Fibroblast of villous mesenchyme (primary cell): ENCODE measurements at regions not wholly inside any gene's neighbourhood (a gene's known extent, or its start where the extent isn't known, plus 50 kb on each side); places are given as distances from the start of the nearest gene placed in this dataset.
"Not testable (repeated sequence)": the region's sequence is repeated elsewhere in the genome, so short reads cannot be mapped to it uniquely, and the experiment has no call there.

ENCODE experiments used
- DNase-seq: peaks from one replicate; pipeline ENCODE4 v3.0.0-alpha.2; 2010; ENCODE audit warnings: low read depth
- H3K4me3 ChIP-seq: 2 replicates; pipeline ENCODE4 v1.5.1; 2011; ENCODE audit warnings: low read depth, mild to moderate bottlenecking, low read length
- TF ChIP-seq, protein P1 (sequence below): IDR thresholded peaks from 2 replicates; pipeline ENCODE4 v1.5.1; 2012; ENCODE audit warnings: low read depth, mild to moderate bottlenecking, low read length; ENCODE audit not compliant: insufficient read depth

DNA sequence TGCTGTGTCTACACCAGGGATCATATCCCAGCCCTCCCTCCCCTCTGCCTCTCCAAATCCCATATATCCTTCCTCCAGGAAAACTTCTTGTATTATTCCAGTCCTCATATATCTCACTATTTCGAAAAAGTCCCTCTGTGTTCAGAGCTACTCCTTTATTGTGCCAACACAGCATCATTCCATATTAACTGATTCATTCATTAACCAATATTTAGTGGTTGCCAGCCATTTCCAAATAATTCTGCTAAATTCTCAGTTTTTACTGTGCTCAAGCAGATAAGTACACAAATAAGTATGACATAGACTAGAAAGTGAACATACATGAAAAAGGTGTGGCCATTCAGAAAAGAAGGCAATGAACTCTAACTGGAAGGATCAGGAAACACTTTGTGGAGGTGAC lies 241.6 kb upstream of the DUSP10 start:
- DNase-seq: no peak
- no peak overlapping the region for H3K4me3 ChIP-seq
- TF ChIP-seq, protein P1, sequence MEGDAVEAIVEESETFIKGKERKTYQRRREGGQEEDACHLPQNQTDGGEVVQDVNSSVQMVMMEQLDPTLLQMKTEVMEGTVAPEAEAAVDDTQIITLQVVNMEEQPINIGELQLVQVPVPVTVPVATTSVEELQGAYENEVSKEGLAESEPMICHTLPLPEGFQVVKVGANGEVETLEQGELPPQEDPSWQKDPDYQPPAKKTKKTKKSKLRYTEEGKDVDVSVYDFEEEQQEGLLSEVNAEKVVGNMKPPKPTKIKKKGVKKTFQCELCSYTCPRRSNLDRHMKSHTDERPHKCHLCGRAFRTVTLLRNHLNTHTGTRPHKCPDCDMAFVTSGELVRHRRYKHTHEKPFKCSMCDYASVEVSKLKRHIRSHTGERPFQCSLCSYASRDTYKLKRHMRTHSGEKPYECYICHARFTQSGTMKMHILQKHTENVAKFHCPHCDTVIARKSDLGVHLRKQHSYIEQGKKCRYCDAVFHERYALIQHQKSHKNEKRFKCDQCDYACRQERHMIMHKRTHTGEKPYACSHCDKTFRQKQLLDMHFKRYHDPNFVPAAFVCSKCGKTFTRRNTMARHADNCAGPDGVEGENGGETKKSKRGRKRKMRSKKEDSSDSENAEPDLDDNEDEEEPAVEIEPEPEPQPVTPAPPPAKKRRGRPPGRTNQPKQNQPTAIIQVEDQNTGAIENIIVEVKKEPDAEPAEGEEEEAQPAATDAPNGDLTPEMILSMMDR: no peak

DNA sequence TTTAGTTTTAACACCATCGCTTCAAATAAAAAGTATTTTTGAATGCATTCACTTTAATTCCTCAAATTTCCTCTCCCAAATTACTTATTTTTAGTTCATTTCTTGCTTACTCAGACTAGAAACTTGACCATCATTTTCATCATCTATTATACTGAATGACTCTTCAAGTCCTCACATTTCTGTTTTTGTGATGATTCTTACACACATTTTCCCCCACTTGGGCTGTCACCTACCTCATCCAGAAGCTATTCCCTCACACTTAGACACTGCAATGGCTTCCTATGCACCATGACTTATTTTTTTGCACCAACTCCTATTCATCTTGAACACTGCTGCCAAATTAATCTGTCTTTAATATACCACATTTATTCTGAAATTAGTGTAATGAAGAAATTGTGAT lies 239.6 kb upstream of the DUSP10 start:
- TF ChIP-seq, protein P1: no peak
- H3K4me3 ChIP-seq: no peak overlapping the region
- DNase-seq: no peak

DNA sequence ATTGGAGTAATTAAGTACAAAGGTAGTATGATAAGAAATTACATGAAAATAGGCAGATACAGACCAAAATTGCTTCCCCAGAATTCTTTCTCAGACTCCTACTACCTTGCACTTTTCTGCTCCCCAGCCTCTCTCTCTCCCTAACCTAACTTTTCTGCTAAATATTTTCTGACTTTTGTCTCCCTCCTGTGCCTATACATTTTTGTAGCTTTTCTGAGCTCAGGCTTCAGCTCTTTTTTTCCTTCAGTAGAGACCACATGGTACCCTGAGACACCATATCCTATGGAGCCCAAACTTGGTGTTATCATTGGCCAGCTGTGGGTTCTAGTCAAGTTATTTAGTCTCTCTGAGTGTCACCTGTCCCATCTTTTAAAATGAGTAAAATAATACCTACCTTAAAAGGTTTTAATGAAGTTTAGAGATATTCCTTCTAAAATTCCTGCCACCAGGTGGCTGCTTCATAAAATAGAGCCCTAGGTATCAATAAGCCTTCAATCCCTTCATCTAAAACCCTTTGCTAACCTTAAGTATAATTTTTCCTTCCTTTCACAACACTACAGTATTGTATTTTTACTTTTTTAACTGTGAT lies 237.6 kb upstream of the DUSP10 start:
- no peak overlapping the region for H3K4me3 ChIP-seq
- DNase-seq: no peak
- TF ChIP-seq, protein P1: peak; percentile 38

DNA sequence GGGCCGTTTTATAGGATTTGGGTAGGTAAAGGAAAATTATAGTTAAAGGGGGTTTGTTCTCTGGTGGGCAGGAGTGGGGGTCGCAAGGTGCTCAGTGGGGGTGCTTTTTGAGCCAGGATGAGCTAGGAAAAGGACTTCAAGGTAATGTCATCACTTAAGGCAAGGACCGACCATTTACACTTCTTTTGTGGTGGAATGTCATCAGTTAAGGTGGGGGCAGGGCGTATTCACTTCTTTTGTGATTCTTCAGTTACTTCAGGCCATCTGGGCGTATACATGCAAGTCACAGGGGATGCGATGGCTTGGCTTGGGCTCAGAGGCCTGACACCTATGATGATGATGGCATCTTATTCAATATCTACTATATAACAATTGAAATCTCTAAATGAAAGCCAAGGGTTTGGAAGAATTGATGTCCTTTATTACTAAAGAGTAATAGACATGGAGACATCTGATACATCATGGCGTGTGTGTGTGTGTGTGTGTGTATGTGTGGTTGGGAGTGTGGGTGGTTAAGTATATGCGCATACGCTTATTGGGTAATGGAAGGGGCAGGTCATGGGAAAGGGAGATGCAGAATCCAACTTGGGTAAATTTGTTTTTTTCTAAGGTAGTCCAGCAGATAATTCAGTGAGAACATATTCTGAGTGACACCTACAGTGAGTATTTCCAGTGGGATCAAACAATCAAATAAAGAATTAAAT lies 236.9 kb upstream of the DUSP10 start:
- H3K4me3 ChIP-seq, DNase-seq: not testable (repeated sequence)

DNA sequence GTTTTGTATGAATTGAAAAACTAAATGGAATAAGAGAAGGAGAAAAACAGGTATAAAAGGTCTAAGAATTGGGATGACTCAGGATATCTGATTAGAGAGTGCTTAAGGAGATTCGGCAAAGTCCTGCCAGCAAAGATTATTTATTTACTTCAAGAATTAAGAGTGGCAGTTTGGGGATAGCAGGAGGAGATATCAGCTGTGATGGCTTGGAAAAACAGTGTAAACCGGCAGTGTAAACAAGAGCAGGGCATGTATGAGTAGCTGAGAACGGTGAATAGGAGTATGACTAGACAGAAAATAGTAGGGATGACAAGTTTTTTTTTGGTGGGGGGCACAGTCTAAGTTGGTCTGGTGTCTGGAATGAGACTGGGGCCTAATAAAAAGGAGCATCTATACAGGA lies 231.9 kb upstream of the DUSP10 start:
- not testable (repeated sequence) for H3K4me3 ChIP-seq, DNase-seq

DNA sequence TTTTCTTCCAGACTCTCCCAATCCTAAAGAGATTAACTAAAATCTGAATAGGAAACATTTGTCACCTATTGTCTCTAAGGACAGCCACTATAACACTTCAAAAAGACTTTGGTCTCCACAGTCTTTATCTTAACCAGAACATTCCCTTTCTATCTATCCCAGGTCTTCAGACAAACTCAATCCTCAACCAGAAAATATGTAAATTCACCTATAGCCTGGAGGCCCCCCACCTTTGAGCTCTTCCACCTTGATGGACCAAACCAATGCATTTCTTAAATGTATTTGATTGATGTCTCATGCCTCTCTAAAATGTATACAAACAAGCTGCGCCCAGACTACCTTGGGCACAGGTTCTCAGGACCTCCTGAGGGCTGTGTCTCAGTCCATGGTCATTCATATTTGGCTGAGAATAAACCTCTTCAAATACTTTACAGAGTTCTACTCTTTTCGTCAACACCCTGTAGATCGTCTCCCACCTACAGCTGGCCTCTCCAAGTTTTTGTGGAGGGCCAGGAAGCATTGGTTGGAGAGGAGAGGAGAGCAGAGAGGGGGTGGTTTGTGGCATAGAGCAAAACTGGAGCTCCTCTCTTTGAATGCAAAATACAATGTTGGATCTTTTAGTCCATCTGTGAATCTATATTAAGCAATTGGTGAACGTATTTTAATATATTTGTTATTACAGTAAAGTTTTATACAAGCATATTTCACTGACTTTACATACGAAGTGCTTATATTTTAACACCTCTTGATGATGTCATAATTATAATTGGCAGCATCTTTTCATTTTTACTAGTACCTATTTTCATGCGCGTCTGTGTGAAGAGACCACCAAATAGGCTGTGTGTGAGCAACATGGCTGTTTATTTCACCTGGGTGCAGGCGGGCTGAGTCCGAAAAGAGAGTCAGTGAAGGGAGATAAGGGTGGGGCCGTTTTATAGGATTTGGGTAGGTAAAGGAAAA lies 230.7 kb upstream of the DUSP10 start:
- DNase-seq: no peak
- TF ChIP-seq, protein P1: no peak
- H3K4me3 ChIP-seq: no peak overlapping the region

DNA sequence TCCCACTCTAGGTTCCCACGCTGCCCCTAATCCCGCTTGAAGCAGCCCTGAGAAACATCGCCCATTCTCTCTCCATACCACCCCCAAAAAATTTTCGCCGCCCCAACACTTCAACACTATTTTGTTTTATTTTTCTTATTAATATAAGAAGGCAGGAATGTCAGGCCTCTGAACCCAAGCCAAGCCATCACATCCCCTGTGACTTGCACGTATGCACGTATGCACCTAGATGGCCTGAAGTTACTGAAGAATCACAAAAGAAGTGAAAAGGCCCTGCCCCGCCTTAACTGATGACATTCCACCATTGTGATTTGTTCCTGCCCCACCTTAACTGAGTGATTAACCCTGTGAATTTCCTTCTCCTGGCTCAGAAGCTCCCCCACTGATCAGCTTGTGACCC lies 229.1 kb upstream of the DUSP10 start:
- not testable (repeated sequence) for DNase-seq, H3K4me3 ChIP-seq

DNA sequence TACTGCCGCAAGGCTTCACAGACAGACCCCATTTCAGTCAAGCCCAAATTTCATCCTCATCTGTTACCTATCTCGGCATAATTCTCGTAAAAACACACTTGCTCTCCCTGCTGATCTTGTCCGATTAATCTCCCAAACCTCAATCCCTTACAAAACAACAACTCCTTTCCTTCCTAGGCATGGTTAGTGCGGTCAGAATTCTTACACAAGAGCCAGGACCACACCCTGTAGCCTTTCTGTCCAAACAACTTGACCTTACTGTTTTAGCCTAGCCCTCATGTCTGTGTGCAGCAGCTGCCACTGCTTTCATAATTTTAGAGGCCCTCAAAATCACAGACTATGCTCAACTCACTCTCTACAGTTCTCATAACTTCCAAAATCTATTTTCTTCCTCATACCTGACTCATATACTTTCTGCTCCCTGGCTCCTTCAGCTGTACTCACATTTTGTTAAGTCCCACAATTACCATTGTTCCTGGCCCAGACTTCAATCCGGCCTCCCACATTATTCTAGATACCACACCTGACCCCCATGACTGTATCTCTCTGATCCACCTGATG lies 227.5 kb upstream of the DUSP10 start:
- peak; percentile 36 for DNase-seq
- not testable (repeated sequence) for H3K4me3 ChIP-seq

DNA sequence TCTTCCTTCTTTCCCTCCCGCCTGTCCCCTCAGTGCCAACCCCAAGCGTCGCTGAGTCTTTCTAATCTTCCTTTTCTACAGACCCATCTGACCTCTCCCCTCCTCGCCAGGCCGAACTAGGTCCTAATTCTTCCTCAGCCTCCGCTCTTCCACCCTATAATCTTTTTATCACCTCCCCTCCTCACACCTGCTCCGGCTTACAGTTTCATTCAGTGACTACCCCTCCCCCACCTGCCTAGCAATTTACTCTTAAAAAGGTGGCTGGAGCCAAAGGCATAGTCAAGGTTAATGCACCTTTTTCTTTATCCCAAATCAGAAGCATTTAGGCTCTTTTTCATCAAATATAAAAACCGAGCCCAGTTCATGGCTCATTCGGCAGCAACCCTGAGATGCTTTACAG lies 225.6 kb upstream of the DUSP10 start:
- DNase-seq, H3K4me3 ChIP-seq: not testable (repeated sequence)

DNA sequence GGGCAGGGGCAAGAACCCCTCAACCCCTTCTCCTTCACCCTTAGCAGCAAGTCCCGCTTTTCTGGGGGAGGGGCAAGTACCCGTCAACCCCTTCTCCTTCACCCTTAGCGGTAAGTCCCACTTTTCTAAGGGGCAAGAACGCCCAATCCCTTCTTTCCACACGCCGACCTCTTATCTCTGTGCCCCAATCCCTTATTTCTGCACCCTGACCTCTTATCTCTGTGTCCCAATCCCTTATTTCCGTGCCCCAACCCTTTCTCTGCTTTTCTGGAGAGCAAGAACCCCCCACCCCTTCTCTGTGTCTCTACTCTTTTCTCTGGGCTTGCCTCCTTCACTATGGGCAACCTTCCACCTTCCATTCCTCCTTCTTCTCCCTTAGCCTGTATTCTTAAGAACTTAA lies 225.0 kb upstream of the DUSP10 start:
- not testable (repeated sequence) for DNase-seq, H3K4me3 ChIP-seq

DNA sequence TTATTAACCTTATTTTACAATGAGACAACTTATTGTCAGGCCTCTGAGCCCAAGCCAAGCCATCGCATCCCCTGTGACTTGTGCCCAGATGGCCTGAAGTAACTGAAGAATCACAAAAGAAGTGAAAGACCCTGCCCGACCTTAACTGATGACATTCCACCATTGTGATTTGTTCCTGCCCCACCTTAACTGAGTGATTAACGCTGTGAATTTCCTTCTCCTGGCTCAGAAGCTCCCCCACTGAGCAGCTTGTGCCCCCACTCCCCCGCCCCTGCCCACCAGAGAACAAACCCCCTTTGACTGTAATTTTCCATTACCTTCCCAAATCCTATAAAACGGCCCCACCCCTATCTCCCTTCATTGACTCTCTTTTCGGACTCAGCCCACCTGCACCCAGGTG lies 224.0 kb upstream of the DUSP10 start:
- not testable (repeated sequence) for H3K4me3 ChIP-seq, DNase-seq
